ENCODE measurements at regions not wholly inside any gene's neighbourhood (a gene's known extent, or its start where the extent isn't known, plus 50 kb on each side); places are given as distances from the start of the nearest gene placed in this dataset.

DNA sequence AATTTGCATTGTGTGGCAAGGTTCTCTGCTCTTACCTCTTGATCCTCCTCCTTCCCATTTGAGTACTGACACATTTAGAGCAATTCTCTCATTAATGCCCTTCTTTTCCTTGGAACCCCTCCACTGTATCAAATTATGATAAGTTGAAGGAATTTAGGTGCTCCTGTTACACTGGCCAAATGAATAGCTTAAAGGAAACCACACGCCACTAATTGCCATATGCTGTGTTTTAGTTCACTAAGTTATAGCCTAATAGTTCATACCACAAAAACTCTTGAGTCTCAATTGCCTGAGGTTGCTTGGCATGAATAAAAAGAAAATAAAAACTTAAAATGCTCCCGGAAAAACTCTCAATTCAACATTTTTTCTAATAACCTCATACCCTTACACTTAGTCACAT, 1239.3 kb downstream of the EPHA7 start:
- TF ChIP-seq EZH2 (IDR thresholded peaks at IDR 0.05; ENCODE audit: borderline replicate concordance, low read depth, low read length, poor library complexity, severe bottlenecking): no peak
- TF ChIP-seq, protein P1, sequence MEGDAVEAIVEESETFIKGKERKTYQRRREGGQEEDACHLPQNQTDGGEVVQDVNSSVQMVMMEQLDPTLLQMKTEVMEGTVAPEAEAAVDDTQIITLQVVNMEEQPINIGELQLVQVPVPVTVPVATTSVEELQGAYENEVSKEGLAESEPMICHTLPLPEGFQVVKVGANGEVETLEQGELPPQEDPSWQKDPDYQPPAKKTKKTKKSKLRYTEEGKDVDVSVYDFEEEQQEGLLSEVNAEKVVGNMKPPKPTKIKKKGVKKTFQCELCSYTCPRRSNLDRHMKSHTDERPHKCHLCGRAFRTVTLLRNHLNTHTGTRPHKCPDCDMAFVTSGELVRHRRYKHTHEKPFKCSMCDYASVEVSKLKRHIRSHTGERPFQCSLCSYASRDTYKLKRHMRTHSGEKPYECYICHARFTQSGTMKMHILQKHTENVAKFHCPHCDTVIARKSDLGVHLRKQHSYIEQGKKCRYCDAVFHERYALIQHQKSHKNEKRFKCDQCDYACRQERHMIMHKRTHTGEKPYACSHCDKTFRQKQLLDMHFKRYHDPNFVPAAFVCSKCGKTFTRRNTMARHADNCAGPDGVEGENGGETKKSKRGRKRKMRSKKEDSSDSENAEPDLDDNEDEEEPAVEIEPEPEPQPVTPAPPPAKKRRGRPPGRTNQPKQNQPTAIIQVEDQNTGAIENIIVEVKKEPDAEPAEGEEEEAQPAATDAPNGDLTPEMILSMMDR (conservative IDR thresholded peaks at IDR 0.05; ENCODE audit: low read depth, low read length): no peak
- no peak overlapping the region for H3K4me3 ChIP-seq (ENCODE audit: low read depth, low read length, poor library complexity, severe bottlenecking)
- no peaks in the 10 kb centered on the region for H3K9me3 ChIP-seq (ENCODE audit: low read depth, low read length, poor library complexity, severe bottlenecking)
- ChIA-PET CTCF (no interaction called here), POLR2A (ENCODE audit: low non-redundant PET) (no interaction called here)
- no peaks in the 10 kb centered on the region for H3K27me3 ChIP-seq (replicated peaks; ENCODE audit: insufficient read depth, low read depth, low read length, poor library complexity)
- intact Hi-C loops (cut with micrococcal nuclease; ENCODE audit: unreplicated experiment): no loop called here
- no peaks in the 10 kb centered on the region for H3K4me1 ChIP-seq (ENCODE audit: insufficient read depth, low read length, poor library complexity, severe bottlenecking)
- no TSS peak for BruUV-seq (replicated peaks)
- no peak overlapping the region for H3K27ac ChIP-seq (ENCODE audit: low read depth, low read length, poor library complexity, severe bottlenecking)
- no peak for DNase-seq (ENCODE audit: low spot score)
- H3K36me3 ChIP-seq (ENCODE audit: insufficient read depth, low read length, poor library complexity, severe bottlenecking): no peaks in the 10 kb centered on the region

DNA sequence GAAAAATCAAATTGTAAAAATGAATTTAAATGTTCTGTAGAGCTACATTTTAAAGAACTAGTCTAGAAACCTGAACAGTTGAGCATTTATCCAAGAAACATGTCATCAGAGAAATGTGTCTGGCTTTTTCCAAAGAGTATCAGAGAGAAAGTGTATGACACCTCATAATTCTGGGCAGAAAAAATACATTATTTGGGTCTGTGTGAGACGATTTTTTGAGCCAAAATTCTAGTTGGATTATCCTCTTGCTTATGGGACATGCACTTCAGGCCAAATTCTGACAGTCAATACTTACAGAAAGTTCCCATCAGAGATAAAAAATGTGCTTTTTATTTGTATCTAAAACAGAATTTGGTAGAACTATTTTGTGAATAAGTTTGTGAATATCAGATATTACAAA, 1242.7 kb downstream of the EPHA7 start:
- Histone ChIP-seq H3K4me3 (ENCODE audit: low read depth, low read length, poor library complexity, severe bottlenecking) (no peak overlapping the region), H3K27me3 (replicated peaks; ENCODE audit: insufficient read depth, low read depth, low read length, poor library complexity) (no peaks in the 10 kb centered on the region), H3K4me1 (ENCODE audit: insufficient read depth, low read length, poor library complexity, severe bottlenecking) (no peaks in the 10 kb centered on the region), H3K36me3 (ENCODE audit: insufficient read depth, low read length, poor library complexity, severe bottlenecking) (no peaks in the 10 kb centered on the region), H3K9me3 (ENCODE audit: low read depth, low read length, poor library complexity, severe bottlenecking) (no peaks in the 10 kb centered on the region), H3K27ac (ENCODE audit: low read depth, low read length, poor library complexity, severe bottlenecking) (no peak overlapping the region)
- ChIA-PET POLR2A (ENCODE audit: low non-redundant PET) (no interaction called here), CTCF (no interaction called here)
- TF ChIP-seq, protein P1 (conservative IDR thresholded peaks at IDR 0.05; ENCODE audit: low read depth, low read length): no peak
- no peak for TF ChIP-seq EZH2 (IDR thresholded peaks at IDR 0.05; ENCODE audit: borderline replicate concordance, low read depth, low read length, poor library complexity, severe bottlenecking)
- no TSS peak for BruUV-seq (replicated peaks)
- intact Hi-C loops (cut with micrococcal nuclease; ENCODE audit: unreplicated experiment): no loop called here
- DNase-seq (ENCODE audit: low spot score): no peak

DNA sequence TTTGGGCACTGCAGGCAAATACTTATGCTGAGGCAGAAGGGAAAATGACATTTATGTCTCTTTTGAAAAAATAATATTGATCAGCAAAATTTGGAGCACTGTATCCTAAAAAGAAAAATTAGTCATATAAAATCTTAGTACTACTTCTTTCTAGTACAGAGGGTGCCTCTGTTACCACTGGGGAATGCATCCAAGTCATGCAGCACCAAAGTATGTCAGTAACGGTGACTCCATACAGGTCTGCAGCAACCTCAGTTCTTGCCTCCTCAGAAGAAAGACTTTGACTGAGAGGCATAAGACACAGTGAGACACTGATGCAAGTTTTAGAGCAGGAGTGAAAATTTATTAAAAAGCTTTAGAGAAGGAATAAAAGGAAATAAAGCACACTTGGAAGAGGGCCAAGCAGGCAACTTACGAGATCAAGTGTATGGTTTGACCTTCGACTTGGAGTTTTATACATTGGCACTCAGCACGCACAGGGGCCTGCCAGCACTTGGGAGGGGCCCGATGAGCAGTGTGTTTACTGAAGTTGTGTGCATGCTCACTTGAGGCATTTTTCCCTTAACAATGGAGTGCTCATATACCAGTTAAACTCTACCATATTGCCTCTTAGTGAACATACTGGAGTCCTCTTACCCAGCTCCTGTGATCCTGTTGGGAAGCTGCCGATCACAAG, 1244.8 kb downstream of the EPHA7 start:
- Histone ChIP-seq H3K36me3 (ENCODE audit: insufficient read depth, low read length, poor library complexity, severe bottlenecking) (no peaks in the 10 kb centered on the region), H3K27me3 (replicated peaks; ENCODE audit: insufficient read depth, low read depth, low read length, poor library complexity) (no peaks in the 10 kb centered on the region), H3K27ac (ENCODE audit: low read depth, low read length, poor library complexity, severe bottlenecking) (no peak overlapping the region), H3K9me3 (ENCODE audit: low read depth, low read length, poor library complexity, severe bottlenecking) (no peaks in the 10 kb centered on the region), H3K4me1 (ENCODE audit: insufficient read depth, low read length, poor library complexity, severe bottlenecking) (no peaks in the 10 kb centered on the region), H3K4me3 (ENCODE audit: low read depth, low read length, poor library complexity, severe bottlenecking) (no peak overlapping the region)
- no TSS peak for BruUV-seq (replicated peaks)
- DNase-seq (ENCODE audit: low spot score): no peak
- ChIA-PET POLR2A (ENCODE audit: low non-redundant PET) (no interaction called here), CTCF (no interaction called here)
- intact Hi-C loops (cut with micrococcal nuclease; ENCODE audit: unreplicated experiment): no loop called here
- TF ChIP-seq, protein P1 (conservative IDR thresholded peaks at IDR 0.05; ENCODE audit: low read depth, low read length): no peak
- TF ChIP-seq EZH2 (IDR thresholded peaks at IDR 0.05; ENCODE audit: borderline replicate concordance, low read depth, low read length, poor library complexity, severe bottlenecking): no peak

Data from A673 (cell line).